NOMO-1 treated with DMSO at 0.1 percent for 48 hours (cell line): ENCODE measurements at regions not wholly inside any gene's neighbourhood (a gene's known extent, or its start where the extent isn't known, plus 50 kb on each side); places are given as distances from the start of the nearest gene placed in this dataset.
A peak's percentile ranks its signal among the peaks of the same experiment; 100 is the strongest.

Experiments used
- DNase-seq: peaks from one replicate; lab custom pipeline; 2025; ENCODE audit not compliant: unreplicated experiment; lab: John Stamatoyannopoulos, UW

- DNase-seq, result no peak
These were observed 409.4 kb downstream of the IRS2 start for GRCh38 chr13:109376936-109377335.

GRCh38 chr13:109374609-109375200 lies 411.7 kb downstream of the IRS2 start:
- DNase-seq, result no peak

DNA sequence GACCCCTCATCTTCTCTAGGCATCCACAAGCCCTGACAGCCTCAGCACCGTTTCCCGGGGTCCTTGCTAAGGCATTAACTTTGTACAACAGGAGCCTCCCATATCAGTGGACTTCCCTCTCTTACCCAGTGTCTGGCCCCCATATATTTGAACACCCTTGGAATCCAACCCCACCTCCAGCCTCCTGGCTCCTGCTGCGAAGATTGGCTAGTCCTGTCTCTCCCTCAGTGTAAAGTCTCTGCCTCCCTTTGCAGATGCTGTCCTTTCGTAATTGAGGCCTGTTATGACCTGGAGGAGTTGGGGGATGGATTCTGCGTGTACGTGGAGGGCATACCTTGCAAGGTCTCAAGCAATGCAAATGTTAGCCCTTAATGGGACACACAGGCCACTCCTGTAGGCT lies 413.7 kb downstream of the IRS2 start:
- DNase-seq, result no peak

DNA sequence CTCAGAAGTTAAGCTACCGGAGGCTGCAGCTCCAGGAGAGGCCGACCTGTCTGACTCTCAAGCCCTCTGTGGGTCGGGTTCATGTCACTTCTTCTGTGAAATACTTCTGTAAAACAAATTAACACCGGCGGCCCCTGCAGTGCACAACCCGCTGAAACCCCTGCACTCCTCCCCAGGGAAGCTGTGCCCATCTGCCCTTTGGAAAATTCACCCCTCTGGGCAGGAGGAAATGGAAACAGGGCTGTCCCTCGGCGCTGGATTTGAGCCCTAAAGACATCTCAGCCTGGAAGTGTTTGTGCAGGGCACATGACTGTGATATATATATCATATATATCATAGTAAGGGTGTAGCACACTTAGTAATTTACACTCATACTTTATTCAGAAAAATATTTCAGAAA lies 415.3 kb downstream of the IRS2 start:
- no peak for DNase-seq

DNA sequence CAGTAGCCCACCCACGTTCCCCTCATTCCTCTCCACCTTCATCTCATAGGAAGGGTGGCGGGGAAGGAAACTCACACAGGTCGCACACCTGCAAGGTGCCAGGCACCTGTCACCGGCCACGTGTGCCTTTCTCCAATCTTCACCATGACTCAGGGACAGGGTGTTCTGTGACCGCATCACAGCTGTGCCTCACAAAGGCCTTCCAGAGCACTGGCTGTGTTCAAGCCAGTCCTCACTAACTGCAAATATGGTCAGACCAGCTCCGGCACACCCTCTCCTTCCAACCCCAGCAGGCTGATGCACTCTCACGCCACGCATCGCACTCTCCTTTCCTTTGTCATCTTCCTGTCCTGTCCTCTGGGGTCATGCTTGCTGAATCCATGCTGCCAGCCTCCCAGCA lies 415.9 kb downstream of the IRS2 start:
- no peak for DNase-seq

GRCh38 chr13:109369353-109370052 lies 416.9 kb downstream of the IRS2 start:
- DNase-seq, result no peak

DNA sequence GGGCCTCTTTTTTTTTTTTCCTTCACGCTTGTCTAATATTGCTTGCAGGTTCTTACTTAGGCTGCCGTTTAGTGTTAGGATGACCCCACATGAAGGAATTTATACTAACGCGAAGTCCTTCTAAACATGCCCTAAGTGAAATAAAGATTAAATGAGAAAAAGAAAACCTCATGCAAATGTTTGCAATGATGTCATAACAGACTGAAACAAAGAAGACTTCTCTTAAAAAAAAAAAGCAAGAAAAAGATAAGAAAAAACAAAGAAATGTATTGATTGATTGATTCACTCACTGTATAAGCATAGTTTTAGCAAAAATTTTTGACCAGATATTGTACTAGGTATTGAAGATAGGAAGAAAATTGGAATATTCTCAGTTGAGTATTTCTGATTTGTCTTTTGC lies 418.2 kb downstream of the IRS2 start:
- DNase-seq, result no peak

- no peak for DNase-seq
These were observed 419.9 kb downstream of the IRS2 start for GRCh38 chr13:109366525-109366924.

- no peak for DNase-seq
These were observed 423.0 kb downstream of the IRS2 start for GRCh38 chr13:109363431-109363830.

- DNase-seq, result no peak
These were observed 423.8 kb downstream of the IRS2 start for GRCh38 chr13:109362616-109363015.

- peak; percentile 87 for DNase-seq
These were observed 424.7 kb downstream of the IRS2 start for GRCh38 chr13:109361562-109362289.

DNA sequence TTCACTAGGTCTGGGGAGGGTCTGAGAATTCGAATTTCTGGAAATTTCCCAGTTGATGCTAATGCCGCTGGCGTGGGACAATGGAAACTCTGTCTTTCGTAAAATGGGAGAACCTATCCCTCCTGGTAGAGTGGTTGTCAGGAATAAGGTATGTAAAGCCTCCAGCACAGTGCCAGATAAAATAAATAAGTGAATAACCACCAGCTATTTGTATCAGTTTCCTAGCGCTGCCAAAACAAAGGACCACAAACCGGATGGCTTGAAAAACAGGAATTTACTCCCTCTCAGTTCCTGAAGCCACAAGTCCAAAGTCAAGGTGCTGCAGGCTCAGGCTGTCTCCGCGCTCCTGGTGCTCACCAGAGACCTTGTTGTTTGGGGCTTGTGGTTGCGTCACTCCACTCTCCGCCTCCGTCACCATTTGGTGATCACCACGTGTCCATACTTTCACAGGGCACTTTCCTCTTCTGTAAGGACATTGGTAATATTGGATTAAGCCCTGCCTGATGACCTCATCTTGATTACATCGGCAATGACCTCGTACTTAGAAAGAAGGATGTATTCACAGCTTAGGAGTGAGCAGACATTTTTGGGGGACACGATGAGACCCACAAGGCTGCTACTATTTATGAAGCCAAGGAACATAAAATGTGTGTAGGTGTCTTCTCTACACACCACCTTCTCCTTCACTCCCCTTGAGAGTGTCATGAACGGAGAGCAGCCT lies 428.5 kb downstream of the IRS2 start:
- DNase-seq, result no peak

GRCh38 chr13:109355875-109356434 lies 430.4 kb downstream of the IRS2 start:
- DNase-seq, result no peak

DNA sequence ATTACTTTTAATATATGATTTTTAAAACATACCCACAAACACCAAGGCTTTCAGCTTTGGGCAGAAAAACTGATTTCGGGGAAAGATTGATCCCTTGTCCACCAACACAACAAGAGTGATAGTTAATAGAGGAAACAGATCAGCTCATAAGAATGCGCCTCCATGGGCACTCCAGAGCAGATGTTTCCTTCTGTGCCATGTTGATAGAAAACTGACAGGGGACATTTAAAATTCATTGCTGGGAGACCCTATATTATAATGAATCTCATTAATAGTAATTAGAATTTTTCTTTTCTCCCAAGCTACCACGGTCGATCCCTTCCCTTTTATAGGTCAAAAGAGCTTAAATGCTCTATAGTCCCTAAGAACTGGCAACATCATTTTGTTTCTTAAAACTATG lies 431.2 kb downstream of the IRS2 start:
- no peak for DNase-seq

DNA sequence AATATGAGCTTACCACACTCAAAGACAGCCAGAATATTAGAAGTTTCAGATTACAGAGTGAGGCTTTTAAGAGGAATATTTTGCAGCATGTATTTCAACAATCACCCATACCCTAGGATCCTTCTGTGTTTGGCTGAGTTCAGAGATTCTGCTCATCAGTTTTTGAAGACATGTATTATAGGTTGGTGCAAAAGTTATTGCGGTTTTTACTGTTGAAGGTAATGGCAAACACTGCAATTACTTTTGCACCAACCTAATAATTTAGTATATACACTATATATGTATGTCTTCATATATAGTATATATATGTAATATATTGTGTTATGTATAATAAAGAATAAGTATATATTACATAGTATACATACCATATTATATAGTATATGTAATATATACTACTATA lies 435.1 kb downstream of the IRS2 start:
- no peak for DNase-seq

DNA sequence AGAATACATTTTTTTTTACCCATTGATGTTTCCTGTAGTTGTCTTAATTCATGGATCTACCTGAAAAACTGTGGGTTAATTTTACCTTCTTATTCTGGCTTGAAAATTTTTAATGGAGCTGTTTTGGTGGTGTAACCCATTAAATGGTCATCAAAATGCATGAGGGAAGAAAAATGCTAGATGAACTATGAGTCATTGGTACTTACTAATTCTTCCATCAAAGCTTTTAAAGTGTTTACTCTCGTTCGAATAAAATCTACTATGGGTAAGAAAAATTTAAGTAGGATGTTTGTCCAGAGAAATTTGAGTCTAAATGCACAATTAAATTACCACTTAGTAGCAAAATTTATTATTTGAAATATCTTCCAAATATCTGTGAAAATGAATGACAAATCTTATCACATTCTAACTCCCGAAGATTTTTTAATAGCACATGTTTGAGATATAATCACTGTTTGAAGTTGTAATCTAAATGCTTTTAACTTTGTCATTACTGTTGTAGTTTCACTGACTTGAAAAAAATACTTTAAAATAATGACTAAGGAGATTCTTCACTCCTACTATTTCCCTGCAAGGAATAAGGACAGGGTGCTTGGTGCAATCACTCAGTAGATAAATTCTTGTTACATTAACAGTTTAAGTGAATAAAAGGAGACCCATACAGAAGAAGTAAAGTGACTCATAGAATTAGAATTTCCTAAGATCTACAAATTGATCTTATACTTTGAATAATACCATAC lies 437.7 kb downstream of the IRS2 start:
- no peak for DNase-seq

GRCh38 chr13:109346060-109346459 lies 440.3 kb downstream of the IRS2 start:
- DNase-seq, result no peak

DNA sequence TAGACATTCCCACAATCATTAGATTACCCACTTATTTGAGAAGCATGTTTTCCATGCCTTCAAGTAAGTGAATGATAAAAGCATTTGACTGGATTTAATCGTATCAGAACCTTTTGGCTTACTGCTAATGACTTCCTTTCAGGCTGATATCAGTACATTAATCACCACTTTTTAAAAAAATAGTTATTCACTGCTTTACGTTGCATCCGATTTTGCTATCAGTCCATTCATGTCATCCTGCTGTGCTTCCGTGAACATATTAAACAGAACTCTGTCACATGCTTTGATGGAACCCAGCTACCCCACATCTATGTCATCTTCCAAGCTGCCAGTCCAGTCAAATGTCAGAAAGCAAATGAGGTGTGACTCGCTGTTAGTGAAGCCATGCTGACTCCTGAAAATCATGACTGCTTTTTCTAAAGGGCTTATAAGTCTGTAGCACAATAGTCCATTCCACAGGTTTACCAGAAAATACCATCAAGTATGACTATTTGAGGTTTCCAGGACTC lies 440.9 kb downstream of the IRS2 start:
- no peak for DNase-seq

DNA sequence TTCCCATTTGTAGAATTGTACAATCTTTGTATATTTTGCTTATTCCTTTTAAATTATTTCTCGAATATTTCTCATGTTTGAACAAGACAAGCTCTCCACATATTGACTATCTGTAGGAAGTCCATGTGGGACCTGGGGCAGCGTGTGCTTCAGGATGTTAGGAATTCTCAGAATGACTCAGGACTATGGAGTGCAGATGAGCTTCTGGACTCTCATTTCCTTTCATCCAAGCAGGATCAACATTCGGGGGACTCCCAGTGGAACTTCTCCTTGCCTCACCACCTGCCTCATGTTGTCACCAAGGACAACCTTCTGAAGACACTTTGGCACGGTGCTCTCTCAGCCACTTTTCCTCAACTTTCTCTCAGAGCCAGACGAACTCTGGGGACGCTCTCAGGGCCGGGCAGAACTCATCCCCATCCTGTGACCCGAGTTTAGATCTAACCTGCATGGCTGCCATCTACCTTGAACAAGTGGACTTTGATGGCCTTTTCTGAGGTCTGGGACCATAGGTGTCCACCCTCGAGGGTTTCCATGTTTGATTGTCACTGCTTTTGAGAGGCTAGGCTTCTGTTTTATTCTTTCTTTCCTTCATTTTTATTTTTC lies 441.7 kb downstream of the IRS2 start:
- DNase-seq, result no peak

- no peak for DNase-seq
These were observed 449.7 kb downstream of the IRS2 start for GRCh38 chr13:109336730-109337129.
